ENCODE measurements at regions not wholly inside any gene's neighbourhood (a gene's known extent, or its start where the extent isn't known, plus 50 kb on each side); places are given as distances from the start of the nearest gene placed in this dataset.

DNA sequence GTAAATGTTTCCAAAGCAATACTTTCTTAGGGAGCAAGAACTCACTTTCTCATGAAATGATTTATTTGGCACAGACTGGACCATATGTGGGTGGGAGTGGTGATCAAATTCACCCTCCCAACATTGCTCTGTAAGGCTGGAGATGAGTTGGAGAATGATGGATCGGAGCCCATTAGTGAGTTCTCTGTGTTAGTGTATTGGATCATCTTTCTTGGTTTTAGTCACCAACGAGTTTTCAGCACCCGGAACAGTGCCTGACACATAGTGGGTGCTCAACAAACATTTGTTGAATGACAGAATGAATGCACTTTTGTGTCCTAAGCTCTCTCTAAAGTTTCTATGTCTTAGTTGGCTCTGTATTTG lies 104.5 kb upstream of the FAM20A start:
- TF ChIP-seq, protein P1, sequence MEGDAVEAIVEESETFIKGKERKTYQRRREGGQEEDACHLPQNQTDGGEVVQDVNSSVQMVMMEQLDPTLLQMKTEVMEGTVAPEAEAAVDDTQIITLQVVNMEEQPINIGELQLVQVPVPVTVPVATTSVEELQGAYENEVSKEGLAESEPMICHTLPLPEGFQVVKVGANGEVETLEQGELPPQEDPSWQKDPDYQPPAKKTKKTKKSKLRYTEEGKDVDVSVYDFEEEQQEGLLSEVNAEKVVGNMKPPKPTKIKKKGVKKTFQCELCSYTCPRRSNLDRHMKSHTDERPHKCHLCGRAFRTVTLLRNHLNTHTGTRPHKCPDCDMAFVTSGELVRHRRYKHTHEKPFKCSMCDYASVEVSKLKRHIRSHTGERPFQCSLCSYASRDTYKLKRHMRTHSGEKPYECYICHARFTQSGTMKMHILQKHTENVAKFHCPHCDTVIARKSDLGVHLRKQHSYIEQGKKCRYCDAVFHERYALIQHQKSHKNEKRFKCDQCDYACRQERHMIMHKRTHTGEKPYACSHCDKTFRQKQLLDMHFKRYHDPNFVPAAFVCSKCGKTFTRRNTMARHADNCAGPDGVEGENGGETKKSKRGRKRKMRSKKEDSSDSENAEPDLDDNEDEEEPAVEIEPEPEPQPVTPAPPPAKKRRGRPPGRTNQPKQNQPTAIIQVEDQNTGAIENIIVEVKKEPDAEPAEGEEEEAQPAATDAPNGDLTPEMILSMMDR (IDR thresholded peaks at IDR 0.05), result no peak
- TF ChIP-seq POLR2A (IDR thresholded peaks at IDR 0.05), result no peak

All from lower leg skin (tissue), 3 donors.